ENCODE measurements at regions not wholly inside any gene's neighbourhood (a gene's known extent, or its start where the extent isn't known, plus 50 kb on each side); places are given as distances from the start of the nearest gene placed in this dataset.

- Histone ChIP-seq H3K4me3 (ENCODE audit: low read depth, low read length) (no peak overlapping the region), H3K36me3 (ENCODE audit: control insufficient read depth, insufficient read depth, low read length) (no peaks in the 10 kb centered on the region), H3K27me3 (ENCODE audit: control insufficient read depth, insufficient read depth, low read length) (no peaks in the 10 kb centered on the region)
- FAIRE-seq (no peak), DNase-seq (ENCODE audit: low read depth) (peak; percentile 63)
- TF ChIP-seq CTCF (IDR thresholded peaks at IDR 0.05; ENCODE audit: insufficient read depth, low read length, severe bottlenecking) = no peak
These were observed 385.0 kb downstream of the CD83 start for GRCh38 chr6:14502551-14502950.

- H3K4me3 ChIP-seq (ENCODE audit: low read depth, low read length) = no peak overlapping the region
- H3K36me3 ChIP-seq (ENCODE audit: control insufficient read depth, insufficient read depth, low read length) = no peaks in the 10 kb centered on the region
- DNase-seq (ENCODE audit: low read depth) = no peak
- TF ChIP-seq CTCF (IDR thresholded peaks at IDR 0.05; ENCODE audit: insufficient read depth, low read length, severe bottlenecking) = no peak
- FAIRE-seq = no peak
- no peaks in the 10 kb centered on the region for H3K27me3 ChIP-seq (ENCODE audit: control insufficient read depth, insufficient read depth, low read length)
These were observed 387.8 kb downstream of the CD83 start for GRCh38 chr6:14505401-14505800.

- no peaks in the 10 kb centered on the region for H3K36me3 ChIP-seq (ENCODE audit: control insufficient read depth, insufficient read depth, low read length)
- FAIRE-seq (no peak), DNase-seq (ENCODE audit: low read depth) (peak; percentile 25)
- H3K27me3 ChIP-seq (ENCODE audit: control insufficient read depth, insufficient read depth, low read length) = no peaks in the 10 kb centered on the region
- H3K4me3 ChIP-seq (ENCODE audit: low read depth, low read length) = no peak overlapping the region
- no peak for TF ChIP-seq CTCF (IDR thresholded peaks at IDR 0.05; ENCODE audit: insufficient read depth, low read length, severe bottlenecking)
These were observed 389.2 kb downstream of the CD83 start for GRCh38 chr6:14506656-14507246.

GRCh38 chr6:14509120-14509519 lies 391.5 kb downstream of the CD83 start:
- H3K4me3 ChIP-seq (ENCODE audit: low read depth, low read length) = no peak overlapping the region
- no peak for FAIRE-seq
- DNase-seq (ENCODE audit: low read depth) = no peak
- no peaks in the 10 kb centered on the region for H3K27me3 ChIP-seq (ENCODE audit: control insufficient read depth, insufficient read depth, low read length)
- H3K36me3 ChIP-seq (ENCODE audit: control insufficient read depth, insufficient read depth, low read length) = no peaks in the 10 kb centered on the region
- no peak for TF ChIP-seq CTCF (IDR thresholded peaks at IDR 0.05; ENCODE audit: insufficient read depth, low read length, severe bottlenecking)

GRCh38 chr6:14510038-14510437 lies 392.5 kb downstream of the CD83 start:
- H3K36me3 ChIP-seq (ENCODE audit: control insufficient read depth, insufficient read depth, low read length) = no peaks in the 10 kb centered on the region
- FAIRE-seq (no peak), DNase-seq (ENCODE audit: low read depth) (no peak)
- no peaks in the 10 kb centered on the region for H3K27me3 ChIP-seq (ENCODE audit: control insufficient read depth, insufficient read depth, low read length)
- H3K4me3 ChIP-seq (ENCODE audit: low read depth, low read length) = no peak overlapping the region
- no peak for TF ChIP-seq CTCF (IDR thresholded peaks at IDR 0.05; ENCODE audit: insufficient read depth, low read length, severe bottlenecking)

GRCh38 chr6:14511061-14511586 lies 393.6 kb downstream of the CD83 start:
- DNase-seq (ENCODE audit: low read depth) = no peak
- no peaks in the 10 kb centered on the region for H3K27me3 ChIP-seq (ENCODE audit: control insufficient read depth, insufficient read depth, low read length)
- H3K36me3 ChIP-seq (ENCODE audit: control insufficient read depth, insufficient read depth, low read length) = no peaks in the 10 kb centered on the region
- no peak for TF ChIP-seq CTCF (IDR thresholded peaks at IDR 0.05; ENCODE audit: insufficient read depth, low read length, severe bottlenecking)
- H3K4me3 ChIP-seq (ENCODE audit: low read depth, low read length) = no peak overlapping the region
- FAIRE-seq = no peak
